Chondrocyte (in vitro differentiated cells): ENCODE measurements at regions not wholly inside any gene's neighbourhood (a gene's known extent, or its start where the extent isn't known, plus 50 kb on each side); places are given as distances from the start of the nearest gene placed in this dataset.

Source experiments
- DNase-seq: peaks from one replicate; pipeline ENCODE4 v3.0.0; 2021; ENCODE audit warnings: mixed read lengths, low spot score
- H3K27ac Mint-ChIP-seq: one replicate; pipeline ENCODE4 v1.8.0; 2021; ENCODE audit warnings: mild to moderate bottlenecking, moderate library complexity, mixed read lengths; ENCODE audit not compliant: unreplicated experiment
- H3K27me3 Mint-ChIP-seq: 2 replicates; pipeline ENCODE4 v1.8.0; 2021; ENCODE audit warnings: low read depth, mixed read lengths
- H3K36me3 Mint-ChIP-seq: 2 replicates; pipeline ENCODE4 v1.8.0; 2021; ENCODE audit warnings: low read depth, mixed read lengths
- H3K4me1 Mint-ChIP-seq: 2 replicates; pipeline ENCODE4 v1.8.0; 2021; ENCODE audit warnings: low read depth, mild to moderate bottlenecking, mixed read lengths
- H3K4me3 Mint-ChIP-seq: one replicate; pipeline ENCODE4 v1.8.0; 2021; ENCODE audit warnings: mild to moderate bottlenecking, moderate library complexity, mixed read lengths; ENCODE audit not compliant: unreplicated experiment
- H3K9me3 Mint-ChIP-seq: 2 replicates; pipeline ENCODE4 v1.8.0; 2021; ENCODE audit warnings: low read depth, mixed read lengths
- TF ChIP-seq, protein P1 (sequence below): fragments of 200-600 bp; sonication (generic); IDR thresholded peaks from 2 replicates; pipeline ENCODE4 v1.5.0; 2021; ENCODE audit warnings: antibody characterized with exemption, mild to moderate bottlenecking, moderate library complexity

DNA sequence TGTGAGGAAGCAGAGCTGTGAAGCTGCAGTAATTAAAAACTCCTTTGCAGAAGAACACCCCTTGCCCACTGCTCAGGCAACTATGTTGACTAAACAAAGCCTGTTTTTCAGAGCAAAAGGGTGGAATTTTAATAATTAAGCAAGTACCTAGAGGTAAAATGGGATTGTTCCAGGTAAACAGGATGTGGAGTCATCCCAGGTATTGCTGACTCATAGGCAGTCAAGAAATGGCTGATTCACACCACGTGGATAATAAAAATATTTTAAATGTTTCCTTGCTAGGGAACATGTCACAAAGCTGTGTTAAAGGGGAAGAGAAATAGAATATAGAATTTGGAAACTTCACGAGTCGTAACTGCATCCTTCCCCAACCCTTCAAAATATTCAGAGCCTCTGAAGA, 491.8 kb downstream of the BTBD3 start:
- Mint-ChIP-seq H3K4me1 (peaks cover 2% of the 10 kb centered on the region), H3K36me3 (no peaks in the 10 kb centered on the region), H3K4me3 (no peak overlapping the region), H3K27me3 (no peaks in the 10 kb centered on the region), H3K27ac (no peak overlapping the region), H3K9me3 (peaks cover 30% of the 10 kb centered on the region)
- TF ChIP-seq, protein P1, sequence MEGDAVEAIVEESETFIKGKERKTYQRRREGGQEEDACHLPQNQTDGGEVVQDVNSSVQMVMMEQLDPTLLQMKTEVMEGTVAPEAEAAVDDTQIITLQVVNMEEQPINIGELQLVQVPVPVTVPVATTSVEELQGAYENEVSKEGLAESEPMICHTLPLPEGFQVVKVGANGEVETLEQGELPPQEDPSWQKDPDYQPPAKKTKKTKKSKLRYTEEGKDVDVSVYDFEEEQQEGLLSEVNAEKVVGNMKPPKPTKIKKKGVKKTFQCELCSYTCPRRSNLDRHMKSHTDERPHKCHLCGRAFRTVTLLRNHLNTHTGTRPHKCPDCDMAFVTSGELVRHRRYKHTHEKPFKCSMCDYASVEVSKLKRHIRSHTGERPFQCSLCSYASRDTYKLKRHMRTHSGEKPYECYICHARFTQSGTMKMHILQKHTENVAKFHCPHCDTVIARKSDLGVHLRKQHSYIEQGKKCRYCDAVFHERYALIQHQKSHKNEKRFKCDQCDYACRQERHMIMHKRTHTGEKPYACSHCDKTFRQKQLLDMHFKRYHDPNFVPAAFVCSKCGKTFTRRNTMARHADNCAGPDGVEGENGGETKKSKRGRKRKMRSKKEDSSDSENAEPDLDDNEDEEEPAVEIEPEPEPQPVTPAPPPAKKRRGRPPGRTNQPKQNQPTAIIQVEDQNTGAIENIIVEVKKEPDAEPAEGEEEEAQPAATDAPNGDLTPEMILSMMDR, result no peak
- no peak for DNase-seq

- DNase-seq, result no peak
- Mint-ChIP-seq H3K9me3 (peaks cover 30% of the 10 kb centered on the region), H3K27me3 (no peaks in the 10 kb centered on the region), H3K4me1 (peaks cover 15% of the 10 kb centered on the region), H3K27ac (no peak overlapping the region), H3K4me3 (no peak overlapping the region), H3K36me3 (no peaks in the 10 kb centered on the region)
- TF ChIP-seq, protein P1, result no peak
These were observed 493.1 kb downstream of the BTBD3 start for GRCh38 chr20:12410783-12411182.

GRCh38 chr20:12411246-12411940, 493.7 kb downstream of the BTBD3 start:
- H3K9me3 Mint-ChIP-seq, result peaks cover 30% of the 10 kb centered on the region

DNA sequence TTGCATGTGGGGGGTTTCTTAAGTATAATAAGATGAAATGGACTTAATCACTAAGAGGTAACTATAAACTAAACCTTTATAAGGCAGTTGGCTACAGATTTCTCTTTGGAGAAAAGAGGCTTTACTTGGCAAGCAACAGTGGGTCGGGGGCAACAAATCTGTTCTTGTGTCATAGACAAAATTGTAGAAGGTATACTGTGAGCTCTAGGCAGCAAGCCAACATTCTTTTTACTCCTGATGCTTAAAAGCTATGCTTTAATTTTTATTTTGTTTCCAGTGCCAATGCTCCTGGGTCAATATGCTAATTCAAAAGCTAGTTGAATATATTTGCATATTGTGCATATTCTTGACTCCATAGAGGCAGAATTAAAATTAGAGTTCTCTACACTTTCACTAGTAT, 495.4 kb downstream of the BTBD3 start:
- H3K27ac Mint-ChIP-seq, result no peak overlapping the region
- peaks cover 15% of the 10 kb centered on the region for H3K9me3 Mint-ChIP-seq
- no peak overlapping the region for H3K4me3 Mint-ChIP-seq
- peaks cover 15% of the 10 kb centered on the region for H3K4me1 Mint-ChIP-seq
- no peaks in the 10 kb centered on the region for H3K36me3 Mint-ChIP-seq
- TF ChIP-seq, protein P1, result no peak
- DNase-seq, result no peak
- H3K27me3 Mint-ChIP-seq, result no peaks in the 10 kb centered on the region

More at GRCh38 chr20:12411246-12411940, 493.7 kb downstream of the BTBD3 start:
- H3K27me3 Mint-ChIP-seq, result no peaks in the 10 kb centered on the region
- TF ChIP-seq, protein P1, result no peak
- no peaks in the 10 kb centered on the region for H3K36me3 Mint-ChIP-seq
- no peak overlapping the region for H3K27ac Mint-ChIP-seq
- no peak overlapping the region for H3K4me3 Mint-ChIP-seq
- peaks cover 15% of the 10 kb centered on the region for H3K4me1 Mint-ChIP-seq
- DNase-seq, result no peak

- Mint-ChIP-seq H3K27ac (no peak overlapping the region), H3K4me3 (no peak overlapping the region), H3K36me3 (no peaks in the 10 kb centered on the region), H3K27me3 (no peaks in the 10 kb centered on the region), H3K9me3 (peaks cover 4% of the 10 kb centered on the region), H3K4me1 (peaks cover 15% of the 10 kb centered on the region)
- TF ChIP-seq, protein P1, result no peak
- DNase-seq, result no peak
These were observed 497.0 kb downstream of the BTBD3 start for GRCh38 chr20:12414446-12415274.
